ENCODE measurements at regions not wholly inside any gene's neighbourhood (a gene's known extent, or its start where the extent isn't known, plus 50 kb on each side); places are given as distances from the start of the nearest gene placed in this dataset.

- TF ChIP-seq CTCF (optimal IDR thresholded peaks at IDR 0.05 in 1 of 3, IDR thresholded peaks at IDR 0.05 in 1 of 3, conservative IDR thresholded peaks at IDR 0.05 in 1 of 3; ENCODE audit: extremely low read depth in 1 of 3, insufficient read depth in 2 of 3, low read length in 3 of 3) (no peak), EZH2 (IDR thresholded peaks at IDR 0.05; ENCODE audit: low read length) (no peak)
Observed at GRCh38 chr20:2227861-2228260, 67.9 kb upstream of the TGM3 start.

Measured in keratinocyte (primary cell).